Ovary (tissue), 3 donors: ENCODE measurements at regions not wholly inside any gene's neighbourhood (a gene's known extent, or its start where the extent isn't known, plus 50 kb on each side); places are given as distances from the start of the nearest gene placed in this dataset.

Experiments
- EP300 ChIP-seq: sonication (generic); formaldehyde crosslinking; IDR thresholded peaks from one replicate; pipeline ENCODE4 v1.6.1; 2017; ENCODE audit warnings: antibody characterized with exemption
- POLR2A ChIP-seq: fragments of 450-650 bp; IDR thresholded peaks from one replicate; pipeline ENCODE4 v1.6.1; 2017; ENCODE audit warnings: antibody characterized with exemption, mild to moderate bottlenecking, moderate library complexity
- TF ChIP-seq, protein P1 (sequence below), 3 donors: fragments of 450-650 bp in 2 of 3; fragments of 200-600 bp in 1 of 3; IDR thresholded peaks; one replicate each; pipeline versions ENCODE4 v1.5.1 to v1.8.0; 2016 to 2022; ENCODE audit warnings: antibody characterized with exemption in 3 of 3, mild to moderate bottlenecking in 1 of 3
- donor health status: DM: no; HTN: no; CAD: no.

DNA sequence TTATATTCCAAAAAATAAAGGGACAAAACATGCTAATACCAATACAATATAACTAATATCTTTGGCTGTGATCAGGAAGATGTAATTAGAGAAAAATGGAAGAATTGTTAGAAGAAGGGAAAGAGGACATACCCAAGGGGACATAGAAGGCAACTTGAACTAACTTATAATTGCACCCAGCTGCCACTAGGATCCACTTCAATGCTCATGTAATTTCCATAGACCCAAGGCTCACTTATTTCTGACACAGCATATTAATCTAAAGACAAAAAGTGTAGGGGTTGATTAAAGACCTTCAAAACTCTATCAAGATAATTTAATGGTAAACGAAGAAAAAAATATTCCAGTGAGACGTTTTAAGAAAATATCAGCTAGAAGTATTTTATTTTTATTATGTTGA is 396.0 kb upstream of the ADGRB3 start:
- TF ChIP-seq, protein P1, sequence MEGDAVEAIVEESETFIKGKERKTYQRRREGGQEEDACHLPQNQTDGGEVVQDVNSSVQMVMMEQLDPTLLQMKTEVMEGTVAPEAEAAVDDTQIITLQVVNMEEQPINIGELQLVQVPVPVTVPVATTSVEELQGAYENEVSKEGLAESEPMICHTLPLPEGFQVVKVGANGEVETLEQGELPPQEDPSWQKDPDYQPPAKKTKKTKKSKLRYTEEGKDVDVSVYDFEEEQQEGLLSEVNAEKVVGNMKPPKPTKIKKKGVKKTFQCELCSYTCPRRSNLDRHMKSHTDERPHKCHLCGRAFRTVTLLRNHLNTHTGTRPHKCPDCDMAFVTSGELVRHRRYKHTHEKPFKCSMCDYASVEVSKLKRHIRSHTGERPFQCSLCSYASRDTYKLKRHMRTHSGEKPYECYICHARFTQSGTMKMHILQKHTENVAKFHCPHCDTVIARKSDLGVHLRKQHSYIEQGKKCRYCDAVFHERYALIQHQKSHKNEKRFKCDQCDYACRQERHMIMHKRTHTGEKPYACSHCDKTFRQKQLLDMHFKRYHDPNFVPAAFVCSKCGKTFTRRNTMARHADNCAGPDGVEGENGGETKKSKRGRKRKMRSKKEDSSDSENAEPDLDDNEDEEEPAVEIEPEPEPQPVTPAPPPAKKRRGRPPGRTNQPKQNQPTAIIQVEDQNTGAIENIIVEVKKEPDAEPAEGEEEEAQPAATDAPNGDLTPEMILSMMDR (IDR thresholded peaks at IDR 0.05), result no peak
- TF ChIP-seq POLR2A, result no peak
- no peak for TF ChIP-seq EP300
